Heart left ventricle (tissue), 16 donors: ENCODE measurements at regions not wholly inside any gene's neighbourhood (a gene's known extent, or its start where the extent isn't known, plus 50 kb on each side); places are given as distances from the start of the nearest gene placed in this dataset.

Experiments
- ATAC-seq, 4 donors: fragments of 200-7000 bp; cut with Tn5 transposase; one replicate each; pipeline ENCODE4 v1.9.1; 2020 to 2022; ENCODE audit warnings: moderate library complexity in 4 of 4, mild to moderate bottlenecking in 3 of 4, moderate number of reproducible peaks in 1 of 4
- DNase-seq, 5 donors: peaks; one replicate each; pipeline ENCODE4 v3.0.0-alpha.2; 2020
- H3K27ac ChIP-seq, 12 donors: fragments of 200-600 bp; sonication (generic) in 4 of 12; one replicate each; pipeline versions ENCODE4 v1.5.0 to v1.8.0; 2016 to 2022; ENCODE audit warnings: mild to moderate bottlenecking in 2 of 12
- H3K27me3 ChIP-seq, 9 donors: fragments of 200-600 bp; sonication (generic) in 2 of 9; one replicate each; pipeline versions ENCODE4 v1.5.1 to v1.8.0; 2016 to 2022; ENCODE audit warnings: mild to moderate bottlenecking in 3 of 9
- H3K36me3 ChIP-seq, 9 donors: fragments of 200-600 bp; sonication (generic) in 2 of 9; one replicate each; pipeline versions ENCODE4 v1.5.0 to v1.8.0; 2018 to 2022; ENCODE audit warnings: mild to moderate bottlenecking in 2 of 9
- H3K4me1 ChIP-seq, 12 donors: fragments of 200-600 bp; sonication (generic) in 4 of 12; one replicate each; pipeline versions ENCODE4 v1.5.0 to v1.8.0; 2016 to 2022; ENCODE audit warnings: mild to moderate bottlenecking in 3 of 12
- H3K4me3 ChIP-seq, 12 donors: fragments of 200-600 bp; sonication (generic) in 4 of 12; one replicate each; pipeline versions ENCODE4 v1.5.0 to v1.8.0; 2017 to 2022; ENCODE audit warnings: mild to moderate bottlenecking in 9 of 12, moderate library complexity in 4 of 12
- H3K9me3 ChIP-seq, 12 donors: fragments of 200-600 bp; sonication (generic) in 4 of 12; one replicate each; pipeline versions ENCODE4 v1.5.0 to v1.8.0; 2016 to 2022; ENCODE audit warnings: mild to moderate bottlenecking in 1 of 12
- POLR2A ChIP-seq, 2 donors: fragments of 450-650 bp; IDR thresholded peaks; one replicate each; pipeline ENCODE4 v1.6.1; 2017; ENCODE audit warnings: antibody characterized with exemption in 2 of 2, mild to moderate bottlenecking in 2 of 2, moderate library complexity in 2 of 2
- WGBS, 4 donors: extraction: QIAGEN DNeasy Blood & Tissue Kit in 2 of 4; methylation state at CpG; one replicate each; pipeline versions ENCODE4 v1.1.5 to v1.1.7; 2013 to 2018; 5-methylcytosine and 5-hydroxymethylcytosine counted together
- intact Hi-C, 10 donors: fragments of 100-400 bp; cut with DNase I; formaldehyde crosslinking; loops; one replicate each; pipeline versions ENCODE4 v1.11.1 to v1.14.2; 2022
- TF ChIP-seq, protein P1 (sequence below), 12 donors: fragments of 200-600 bp; sonication (generic) in 4 of 12; IDR thresholded peaks; one replicate each; pipeline versions ENCODE4 v1.5.0 to v1.8.0; 2018 to 2022; ENCODE audit warnings: antibody characterized with exemption in 12 of 12, mild to moderate bottlenecking in 5 of 12
- donor health status: ischemic (EF 13 %, LVEDD 7.1; RV severe dilation, severe dysfunction).
- donor health status: healthy with polysubstance abuse.
- donor health status: DM: no; HTN: yes; CAD: no.
- donor health status: DM: no; HTN: no; CAD: no.
- donor health status: ischemic (EF 25% LVEDD 6.9; RV normal size, moderate dysfunction).
- donor health status: ischemic (EF 25% LVEDD 5.7; RV mildly dilated, moderate dysfunction).
- donor health status: healthy.
- donor health status: DM: yes; HTN: yes; CAD: no.
- donor health status: ischemic (EF 35%, LVEDD 5.7; RV mildly dilated, moderate dysfunction).
- donor health status: nonischemic (EF 11% LVEDD 7.7; RV severe dilation, severe dysfunction).
- donor health status: DM: yes; HTN: yes; CAD: no.
- donor health status: PGD.
- donor health status: ischemic (EF 29% LVEDD 5.4; RV normal size, mild dysfunction).
- donor health status: nonischemic (EF 23%, LVEDD 6.1; RV moderate dilation, normal function).

DNA sequence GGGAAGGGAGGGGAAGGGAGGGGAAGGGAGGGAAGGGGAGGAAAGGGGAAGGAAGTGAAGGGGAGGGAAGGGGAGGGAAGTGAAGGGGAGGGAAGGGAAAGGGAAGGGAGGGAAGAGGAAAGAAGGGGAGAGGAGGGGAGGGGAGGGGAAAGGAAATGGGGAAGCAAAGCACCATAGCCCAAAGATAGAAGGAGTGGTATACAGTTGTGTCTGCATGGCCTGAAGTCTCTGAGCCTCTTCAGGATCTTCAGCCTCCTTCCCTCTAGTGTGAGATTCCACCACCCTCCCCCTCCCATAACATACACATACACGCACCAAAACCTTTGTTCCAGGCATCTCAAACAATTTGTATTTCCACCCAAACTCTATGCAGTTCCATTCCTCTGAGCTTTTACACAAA is 96.2 kb upstream of the SERP2 start:
- Histone ChIP-seq H3K9me3 (no peaks in the 10 kb centered on the region), H3K4me3 (no peak overlapping the region), H3K27me3 (no peaks in the 10 kb centered on the region), H3K27ac (peak overlapping the region in 3 of 12 donors; percentile 5 to 11 (median 5)), H3K4me1 (peaks cover 0 to 43% (median 18%) of the 10 kb centered on the region in 12 donors), H3K36me3 (no peaks in the 10 kb centered on the region)
- TF ChIP-seq, protein P1, sequence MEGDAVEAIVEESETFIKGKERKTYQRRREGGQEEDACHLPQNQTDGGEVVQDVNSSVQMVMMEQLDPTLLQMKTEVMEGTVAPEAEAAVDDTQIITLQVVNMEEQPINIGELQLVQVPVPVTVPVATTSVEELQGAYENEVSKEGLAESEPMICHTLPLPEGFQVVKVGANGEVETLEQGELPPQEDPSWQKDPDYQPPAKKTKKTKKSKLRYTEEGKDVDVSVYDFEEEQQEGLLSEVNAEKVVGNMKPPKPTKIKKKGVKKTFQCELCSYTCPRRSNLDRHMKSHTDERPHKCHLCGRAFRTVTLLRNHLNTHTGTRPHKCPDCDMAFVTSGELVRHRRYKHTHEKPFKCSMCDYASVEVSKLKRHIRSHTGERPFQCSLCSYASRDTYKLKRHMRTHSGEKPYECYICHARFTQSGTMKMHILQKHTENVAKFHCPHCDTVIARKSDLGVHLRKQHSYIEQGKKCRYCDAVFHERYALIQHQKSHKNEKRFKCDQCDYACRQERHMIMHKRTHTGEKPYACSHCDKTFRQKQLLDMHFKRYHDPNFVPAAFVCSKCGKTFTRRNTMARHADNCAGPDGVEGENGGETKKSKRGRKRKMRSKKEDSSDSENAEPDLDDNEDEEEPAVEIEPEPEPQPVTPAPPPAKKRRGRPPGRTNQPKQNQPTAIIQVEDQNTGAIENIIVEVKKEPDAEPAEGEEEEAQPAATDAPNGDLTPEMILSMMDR (IDR thresholded peaks at IDR 0.05) = no peak
- TF ChIP-seq POLR2A (IDR thresholded peaks at IDR 0.05) = no peak
- ATAC-seq (no peak), DNase-seq (no peak)
- 96 to 97% (median 96%) methylated on average over 1 of the region's 1 CpG for WGBS, 4 donors
- intact Hi-C loops = no loop called here

DNA sequence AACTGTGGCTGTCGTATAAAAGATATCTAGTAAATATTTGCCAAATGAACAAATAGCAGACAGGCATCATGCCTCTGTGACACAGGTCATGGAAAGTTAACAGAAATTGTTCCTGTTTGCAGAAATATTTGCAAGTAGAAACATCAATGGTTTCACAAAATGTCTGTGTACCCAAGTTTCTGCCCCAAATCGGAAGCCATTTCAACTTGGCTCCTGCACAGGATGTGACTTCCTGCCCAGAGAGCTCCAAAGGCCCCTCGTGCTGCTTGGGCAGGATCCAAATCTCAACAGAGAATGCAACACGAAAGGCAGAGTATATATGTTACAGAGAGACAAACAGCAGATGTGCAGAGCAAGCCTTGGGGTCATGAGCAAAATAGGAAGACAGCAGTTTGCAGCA is 95.5 kb upstream of the SERP2 start:
- 30 to 47% (median 34%) methylated on average over 4 of the region's 4 CpGs for WGBS, 4 donors
- intact Hi-C loops = no loop called here
- no peak for TF ChIP-seq POLR2A (IDR thresholded peaks at IDR 0.05)
- TF ChIP-seq, protein P1 (IDR thresholded peaks at IDR 0.05) = no peak

DNA sequence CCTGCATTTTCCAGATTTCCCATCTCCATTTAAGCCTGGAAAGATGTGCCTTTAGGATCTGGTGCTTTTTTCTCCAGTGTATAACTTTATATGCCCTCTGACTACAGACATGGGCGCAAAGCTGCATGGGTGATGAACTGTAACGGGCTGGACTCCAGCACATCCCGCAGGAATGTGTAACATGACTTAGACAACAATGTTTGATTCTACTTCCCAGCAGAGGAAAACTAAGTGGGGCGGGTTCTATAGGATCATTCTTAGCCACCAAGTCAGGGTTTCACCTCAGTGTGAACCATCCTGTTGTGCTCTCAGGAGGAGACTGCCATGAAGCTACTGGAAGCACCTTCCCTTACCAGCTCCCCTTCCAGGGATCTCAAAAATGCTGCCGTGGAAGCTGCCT is 93.2 kb upstream of the SERP2 start:
- Histone ChIP-seq H3K27me3 (no peaks in the 10 kb centered on the region), H3K36me3 (no peaks in the 10 kb centered on the region), H3K9me3 (no peaks in the 10 kb centered on the region), H3K4me3 (no peak overlapping the region), H3K4me1 (peaks cover 0 to 19% (median 6%) of the 10 kb centered on the region in 12 donors), H3K27ac (no peak overlapping the region)
- WGBS, 4 donors = 89 to 95% (median 94%) methylated on average over 5 of the region's 5 CpGs
- no peak for DNase-seq
- ATAC-seq = no peak
- intact Hi-C loops = loop anchor here in 1 of 10 donors (10.0 kb wide), 1 partner anchor 86 kb away; no protein-coding TSS in a partner anchor
- TF ChIP-seq, protein P1 (IDR thresholded peaks at IDR 0.05) = no peak
- no peak for TF ChIP-seq POLR2A (IDR thresholded peaks at IDR 0.05)

More for the DNA sequence above, 95.5 kb upstream of the SERP2 start:
- H3K4me3 ChIP-seq = no peak overlapping the region
- peak overlapping the region in 4 of 12 donors; percentile 5 to 11 (median 5) for H3K27ac ChIP-seq
- no peaks in the 10 kb centered on the region for H3K27me3 ChIP-seq
- H3K9me3 ChIP-seq = no peaks in the 10 kb centered on the region
- H3K4me1 ChIP-seq = peaks cover 0 to 38% (median 17%) of the 10 kb centered on the region in 12 donors
- no peak for ATAC-seq
- DNase-seq = no peak
- no peaks in the 10 kb centered on the region for H3K36me3 ChIP-seq

DNA sequence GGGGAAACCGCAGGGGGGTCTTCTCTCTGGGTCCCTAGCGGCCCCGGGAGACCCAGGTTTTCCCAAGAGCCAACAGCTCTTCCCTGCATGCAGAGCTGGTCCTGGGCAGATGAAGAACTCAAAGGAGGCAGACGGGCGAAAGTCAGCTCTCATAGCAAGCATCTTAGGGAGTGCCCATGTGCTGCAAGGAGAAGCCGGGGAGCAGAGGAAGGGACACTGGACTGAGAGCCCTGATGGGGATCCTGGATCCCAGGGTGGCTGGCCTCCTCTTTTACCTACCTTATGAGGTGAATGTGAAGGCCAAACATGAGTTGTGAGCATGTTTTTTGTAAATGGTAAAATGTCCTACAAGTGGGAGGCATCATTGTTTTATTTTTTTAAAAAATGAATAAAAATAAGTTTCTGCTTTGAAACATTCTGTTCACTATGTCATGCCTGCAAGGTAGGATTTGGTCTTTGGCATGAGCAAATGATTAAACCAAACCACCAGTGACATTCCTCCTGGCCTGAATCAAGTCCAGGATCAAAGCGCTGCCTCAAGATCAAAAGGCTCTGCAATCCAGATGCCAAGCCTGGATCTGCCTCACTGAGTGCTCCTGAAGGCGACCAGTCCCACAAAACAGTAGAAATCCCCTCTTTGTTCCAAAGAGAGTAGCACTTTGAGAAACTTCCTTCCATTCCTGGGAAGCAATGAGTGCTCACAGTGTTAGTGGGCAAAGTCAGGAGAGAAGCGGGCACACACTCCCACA is 92.2 kb upstream of the SERP2 start:
- Histone ChIP-seq H3K36me3 (no peaks in the 10 kb centered on the region), H3K4me3 (no peak overlapping the region), H3K27me3 (no peaks in the 10 kb centered on the region), H3K9me3 (no peaks in the 10 kb centered on the region), H3K4me1 (peaks cover 0 to 15% (median 5%) of the 10 kb centered on the region in 12 donors), H3K27ac (no peak overlapping the region)
- intact Hi-C loops = loop anchor here in 1 of 10 donors (10.0 kb wide), 1 partner anchor 87 kb away; no protein-coding TSS in a partner anchor
- 93 to 99% (median 94%) methylated on average over 9 of the region's 9 CpGs for WGBS, 4 donors
- DNase-seq (no peak), ATAC-seq (no peak)
- TF ChIP-seq POLR2A (IDR thresholded peaks at IDR 0.05) = no peak
- TF ChIP-seq, protein P1 (IDR thresholded peaks at IDR 0.05) = no peak
